DOHH2 (cell line): ENCODE measurements at regions not wholly inside any gene's neighbourhood (a gene's known extent, or its start where the extent isn't known, plus 50 kb on each side); places are given as distances from the start of the nearest gene placed in this dataset.

Source experiments
- EZH2phosphoT487 ChIP-seq: fragments of 200-600 bp; sonication (generic); IDR thresholded peaks from 2 replicates; pipeline ENCODE4 v1.6.1; 2017; ENCODE audit warnings: borderline replicate concordance, mild to moderate bottlenecking, antibody characterized with exemption, low read length, moderate library complexity, mixed read lengths
- TF ChIP-seq, protein P1 (sequence below): fragments of 200-600 bp; sonication (generic); IDR thresholded peaks from one replicate; pipeline ENCODE4 v1.5.1; 2014; ENCODE audit warnings: antibody characterized with exemption, mild to moderate bottlenecking, low read depth, low read length; ENCODE audit not compliant: poor library complexity, severe bottlenecking

GRCh38 chr15:93983526-93983925 is 247.8 kb upstream of the MCTP2 start:
- TF ChIP-seq, protein P1, sequence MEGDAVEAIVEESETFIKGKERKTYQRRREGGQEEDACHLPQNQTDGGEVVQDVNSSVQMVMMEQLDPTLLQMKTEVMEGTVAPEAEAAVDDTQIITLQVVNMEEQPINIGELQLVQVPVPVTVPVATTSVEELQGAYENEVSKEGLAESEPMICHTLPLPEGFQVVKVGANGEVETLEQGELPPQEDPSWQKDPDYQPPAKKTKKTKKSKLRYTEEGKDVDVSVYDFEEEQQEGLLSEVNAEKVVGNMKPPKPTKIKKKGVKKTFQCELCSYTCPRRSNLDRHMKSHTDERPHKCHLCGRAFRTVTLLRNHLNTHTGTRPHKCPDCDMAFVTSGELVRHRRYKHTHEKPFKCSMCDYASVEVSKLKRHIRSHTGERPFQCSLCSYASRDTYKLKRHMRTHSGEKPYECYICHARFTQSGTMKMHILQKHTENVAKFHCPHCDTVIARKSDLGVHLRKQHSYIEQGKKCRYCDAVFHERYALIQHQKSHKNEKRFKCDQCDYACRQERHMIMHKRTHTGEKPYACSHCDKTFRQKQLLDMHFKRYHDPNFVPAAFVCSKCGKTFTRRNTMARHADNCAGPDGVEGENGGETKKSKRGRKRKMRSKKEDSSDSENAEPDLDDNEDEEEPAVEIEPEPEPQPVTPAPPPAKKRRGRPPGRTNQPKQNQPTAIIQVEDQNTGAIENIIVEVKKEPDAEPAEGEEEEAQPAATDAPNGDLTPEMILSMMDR, result no peak
- TF ChIP-seq EZH2phosphoT487, result no peak
